HG02840 (cell line): ENCODE measurements at regions not wholly inside any gene's neighbourhood (a gene's known extent, or its start where the extent isn't known, plus 50 kb on each side); places are given as distances from the start of the nearest gene placed in this dataset.

ENCODE experiments used
- ATAC-seq: cut with Tn5 transposase; IDR thresholded peaks from one replicate; pipeline ENCODE4 v1.9.1; 2021; ENCODE audit warnings: mild to moderate bottlenecking, moderate library complexity, moderate number of reproducible peaks; ENCODE audit not compliant: unreplicated experiment, low FRiP score

DNA sequence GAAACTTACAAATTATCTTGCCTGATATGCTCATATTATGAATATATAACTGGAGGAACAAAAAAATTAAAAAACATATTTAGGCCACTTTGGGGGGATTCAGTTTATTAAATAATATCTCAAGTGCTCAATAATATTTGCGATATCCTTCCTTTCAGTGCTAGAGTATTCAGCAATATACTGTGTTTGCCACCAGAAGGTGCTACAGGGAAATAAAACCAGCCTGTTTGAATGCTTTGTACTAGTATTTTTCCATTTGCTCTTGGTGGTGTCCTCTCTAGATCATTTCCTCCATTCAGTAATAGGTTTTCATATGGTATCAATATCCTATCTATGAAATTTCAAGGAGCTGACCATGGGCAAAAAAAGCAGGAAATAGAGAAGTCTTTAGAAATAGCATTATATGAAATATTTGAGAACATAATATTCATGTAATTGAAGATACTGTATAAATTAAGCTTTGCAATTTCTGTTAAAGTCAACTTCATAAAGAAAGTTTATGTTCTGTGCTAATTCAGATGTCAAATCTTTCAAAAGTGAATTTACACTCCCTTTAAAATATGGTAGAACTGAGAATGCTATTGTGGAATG, 106.2 kb upstream of the NAV3 start:
- no peak for ATAC-seq

DNA sequence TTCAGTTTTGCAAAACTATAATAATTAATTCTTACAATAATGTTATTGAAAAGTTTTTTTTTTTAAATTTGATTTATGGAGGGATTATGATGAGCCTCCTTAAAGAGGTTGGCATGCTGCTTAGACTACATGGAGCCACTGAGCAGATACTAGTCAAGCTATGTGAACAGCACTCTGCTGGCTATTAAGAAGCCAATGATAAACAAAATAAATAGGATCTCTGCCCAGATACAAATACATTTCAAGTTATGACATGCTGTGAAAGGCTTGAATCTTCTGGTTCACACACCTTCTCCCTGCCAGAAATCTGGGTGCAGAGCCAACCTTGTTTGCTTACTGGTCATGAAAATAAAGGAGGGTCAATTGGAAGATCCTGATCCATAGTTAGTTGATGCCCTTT, 107.4 kb upstream of the NAV3 start:
- no peak for ATAC-seq

DNA sequence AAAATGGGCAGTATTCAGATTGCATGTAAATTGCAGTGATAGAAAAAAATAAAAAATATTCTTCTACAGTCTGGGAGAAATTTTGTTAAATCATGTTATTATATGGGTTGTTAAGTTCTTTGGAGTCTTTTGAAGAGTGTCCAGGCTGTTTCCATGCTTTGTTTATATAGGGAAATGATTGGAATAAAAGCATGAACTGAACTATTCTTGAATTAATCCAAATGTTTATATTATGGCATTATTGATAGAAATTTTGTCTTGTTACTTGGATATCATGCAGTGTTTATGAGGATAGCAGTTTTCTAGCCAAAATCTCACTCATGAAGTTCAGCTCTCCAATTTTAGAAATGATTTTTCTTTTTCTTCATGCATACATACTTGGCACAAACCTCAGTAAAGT, 108.2 kb upstream of the NAV3 start:
- no peak for ATAC-seq

DNA sequence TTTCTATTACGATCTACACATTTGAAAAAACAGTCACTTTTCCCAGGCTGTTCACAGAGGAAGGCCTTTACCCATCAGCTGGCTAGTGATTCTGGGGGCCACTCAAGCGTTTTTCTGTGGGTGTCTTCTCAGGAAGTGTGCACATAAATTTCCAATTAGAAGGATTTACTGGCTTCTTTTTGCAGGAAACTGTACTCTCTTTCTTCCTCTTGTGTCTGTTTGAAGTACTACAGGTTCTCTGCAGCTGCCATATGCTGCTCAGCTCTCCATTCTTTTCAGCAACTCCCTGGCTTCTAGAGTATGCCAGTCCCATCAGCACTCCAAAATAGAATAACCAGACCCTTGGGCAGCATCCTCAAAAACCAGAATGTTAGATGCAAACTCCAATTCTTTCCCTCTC, 110.4 kb upstream of the NAV3 start:
- ATAC-seq: no peak

DNA sequence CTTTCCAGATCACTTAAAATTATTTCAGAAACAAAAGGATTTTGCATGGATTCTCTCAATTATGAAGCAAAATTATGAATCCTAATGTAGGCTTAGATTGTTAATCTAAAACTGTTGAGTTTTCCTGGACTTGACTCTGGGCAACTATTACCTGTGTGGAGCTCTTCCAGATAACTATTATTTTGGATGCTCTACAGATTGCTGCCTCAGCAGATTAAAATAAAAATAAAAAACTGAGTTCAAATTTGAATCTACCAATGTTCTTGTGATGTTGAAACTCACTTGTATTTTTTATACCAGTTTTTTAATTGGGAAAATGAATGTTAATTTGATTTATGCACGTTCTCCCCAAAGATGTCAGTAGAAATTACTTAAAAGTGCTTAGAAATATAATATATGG, 120.5 kb upstream of the NAV3 start:
- no peak for ATAC-seq

DNA sequence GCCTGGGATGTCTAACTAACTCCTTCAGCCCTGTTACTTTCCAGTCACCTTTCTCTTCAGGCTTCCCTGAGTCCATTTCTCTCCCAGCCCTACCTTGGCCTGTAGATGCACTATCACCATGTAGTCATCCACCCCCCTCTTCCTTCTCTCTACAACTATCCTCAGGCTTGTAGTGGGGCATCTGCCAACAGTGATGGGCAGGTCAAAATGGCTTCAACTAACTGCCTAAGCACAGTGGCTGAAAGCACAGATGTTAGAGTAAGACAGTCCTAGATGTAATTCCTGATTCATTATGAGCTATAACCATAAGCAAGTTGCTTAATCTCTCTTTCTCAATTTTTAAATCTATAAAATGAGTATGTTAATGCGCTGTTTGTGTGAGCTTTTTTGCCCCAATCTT, 133.6 kb upstream of the NAV3 start:
- no peak for ATAC-seq

DNA sequence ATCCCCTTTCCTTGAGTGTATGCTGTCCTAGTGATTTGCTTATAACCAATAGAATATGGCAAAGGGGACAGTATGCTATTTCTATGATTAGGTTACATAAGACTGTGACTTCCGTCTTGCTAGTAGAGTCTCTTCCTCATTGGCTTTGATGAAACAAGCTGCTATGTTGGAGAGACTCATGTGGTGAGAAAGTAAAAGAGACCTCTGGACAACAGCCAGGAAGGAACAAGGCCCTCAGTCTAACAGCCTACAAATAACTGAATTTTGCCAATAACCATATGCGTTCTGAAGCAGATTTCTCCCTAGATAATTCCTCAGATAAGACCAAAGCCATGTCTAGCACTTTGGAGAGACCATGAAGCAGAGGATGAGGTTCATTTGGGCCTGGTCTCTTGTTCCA, 134.5 kb upstream of the NAV3 start:
- no peak for ATAC-seq

DNA sequence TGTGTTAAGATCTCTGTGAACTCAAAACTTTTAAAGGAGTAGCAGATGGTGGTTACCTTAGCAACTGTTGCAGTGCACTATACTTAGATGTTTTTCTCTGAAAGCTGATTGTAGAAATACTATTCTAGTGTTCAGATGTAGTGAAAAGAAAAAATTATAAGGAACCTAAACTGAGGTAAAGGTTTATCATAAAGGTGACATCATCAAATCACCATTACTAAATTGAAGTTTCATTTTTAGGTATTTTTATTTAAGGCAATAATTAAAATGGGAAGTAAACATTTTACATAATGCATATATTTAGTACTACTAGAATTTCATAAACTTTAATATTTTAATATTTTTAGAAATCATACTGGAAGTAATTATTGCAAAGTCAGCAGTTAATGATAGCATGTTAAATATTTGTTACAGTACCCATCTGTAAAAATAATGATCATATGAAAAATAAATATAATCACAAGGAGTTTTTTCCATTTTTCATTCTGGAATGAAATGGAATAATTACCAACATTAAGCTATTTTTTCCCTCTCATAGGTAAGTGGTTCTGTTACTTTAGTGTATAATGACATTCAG, 141.1 kb upstream of the NAV3 start:
- no peak for ATAC-seq

DNA sequence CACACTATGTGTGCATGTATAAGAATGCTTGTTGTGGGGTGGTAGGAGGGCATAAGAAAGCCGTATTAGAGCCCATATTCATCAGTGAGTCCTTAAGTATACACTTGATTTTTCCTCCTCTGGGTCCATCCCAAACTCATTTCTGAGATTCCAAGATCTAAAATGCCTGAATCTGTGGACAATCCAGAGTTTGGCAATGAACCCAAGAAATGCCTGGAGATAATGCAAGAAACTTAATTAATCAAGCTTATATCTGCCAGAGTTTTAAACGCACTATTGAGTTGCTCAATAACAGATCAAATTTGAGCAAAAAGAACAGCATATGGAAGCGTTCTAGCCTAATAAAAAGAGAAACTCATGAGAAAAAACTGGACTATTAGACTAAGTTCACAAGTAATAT, 143.4 kb upstream of the NAV3 start:
- no peak for ATAC-seq

DNA sequence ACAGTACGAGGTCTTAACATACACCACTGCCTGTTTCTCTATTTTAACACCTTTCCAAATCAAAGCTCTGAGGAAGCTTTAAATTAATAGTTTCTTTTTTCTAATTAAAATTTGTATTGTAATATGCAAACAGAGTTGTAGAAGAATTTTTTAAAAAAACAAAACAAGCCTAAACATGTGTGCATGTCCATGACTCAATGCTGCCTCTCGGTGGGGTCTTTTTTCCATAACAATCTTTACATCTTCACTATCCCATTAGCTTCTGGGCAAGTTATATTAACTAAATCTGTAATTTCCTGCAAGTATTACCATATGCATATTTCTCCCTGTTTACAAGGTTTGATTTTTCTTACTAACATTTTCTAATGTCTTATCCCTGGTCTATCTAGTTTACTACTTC, 143.9 kb upstream of the NAV3 start:
- no peak for ATAC-seq

DNA sequence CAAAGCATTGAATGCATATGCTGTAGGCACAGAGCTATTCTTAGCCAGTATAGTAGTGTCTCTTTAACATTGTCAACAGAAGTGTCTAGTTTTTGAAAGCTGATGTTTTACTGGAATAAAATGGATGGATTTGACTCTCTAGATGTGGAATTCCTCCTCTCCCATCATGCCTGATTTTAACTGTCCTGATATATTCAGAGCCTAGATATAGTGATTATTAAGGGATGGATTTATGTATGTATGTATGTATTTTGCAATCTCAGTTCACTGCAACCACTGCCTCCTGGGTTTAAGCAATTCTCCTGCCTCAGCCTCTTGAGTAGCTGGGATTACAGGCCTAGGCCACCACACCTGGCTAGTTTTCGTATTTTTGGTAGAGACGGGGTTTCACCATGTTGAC, 144.8 kb upstream of the NAV3 start:
- no peak for ATAC-seq

DNA sequence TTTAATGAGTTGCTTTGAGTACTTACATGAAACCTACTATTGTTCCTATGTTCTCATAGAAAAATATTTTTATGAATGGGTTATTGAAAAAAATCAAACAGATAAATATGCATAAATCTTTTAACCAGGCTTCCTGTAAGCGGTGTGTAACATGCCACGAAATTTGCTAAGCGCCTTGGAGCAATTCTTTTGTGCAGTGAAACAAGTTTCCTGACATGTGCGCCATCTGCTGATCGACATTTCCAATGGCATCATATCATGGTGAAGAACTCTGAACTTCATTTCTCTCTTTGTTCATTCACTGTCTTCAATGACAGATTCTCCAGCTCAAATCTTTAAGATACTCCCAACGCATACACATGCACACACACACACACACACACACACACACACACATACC, 145.6 kb upstream of the NAV3 start:
- no peak for ATAC-seq

DNA sequence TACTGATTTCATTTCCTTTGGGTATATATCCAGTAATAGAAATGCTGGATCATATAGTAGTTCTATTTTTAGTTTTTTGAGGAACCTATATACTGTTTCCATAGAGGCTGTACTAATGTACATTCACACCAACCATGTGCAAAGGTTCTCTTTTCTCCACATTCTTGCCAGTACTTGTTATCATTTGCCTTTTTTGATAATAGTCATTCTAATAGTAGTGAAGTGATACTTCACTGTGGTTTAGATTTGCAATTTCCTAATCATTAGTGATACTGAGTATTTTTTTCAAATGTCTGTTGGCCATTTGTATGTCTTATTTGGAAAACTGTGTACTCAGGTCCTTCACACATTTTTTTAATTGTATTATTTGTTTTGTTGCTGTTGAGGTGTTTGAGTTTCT, 148.2 kb upstream of the NAV3 start:
- no peak for ATAC-seq

DNA sequence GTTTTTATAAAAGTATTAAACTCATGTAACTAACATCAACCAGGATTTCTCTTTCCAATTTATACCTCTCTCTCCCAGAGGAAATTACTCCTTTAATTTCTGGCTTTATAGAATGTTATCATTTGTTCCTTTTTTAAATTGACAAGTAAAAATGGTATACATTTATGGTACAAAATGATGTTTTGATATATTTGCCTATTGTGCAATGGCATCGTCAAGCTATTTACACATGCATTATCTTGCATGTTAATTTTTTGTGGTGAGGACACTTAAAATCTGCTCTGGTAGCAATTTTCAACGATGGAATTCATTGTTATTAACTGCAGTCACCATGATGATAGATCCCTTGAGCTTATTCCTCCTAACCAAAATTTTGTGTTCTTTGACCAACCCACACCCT, 149.0 kb upstream of the NAV3 start:
- ATAC-seq: no peak

DNA sequence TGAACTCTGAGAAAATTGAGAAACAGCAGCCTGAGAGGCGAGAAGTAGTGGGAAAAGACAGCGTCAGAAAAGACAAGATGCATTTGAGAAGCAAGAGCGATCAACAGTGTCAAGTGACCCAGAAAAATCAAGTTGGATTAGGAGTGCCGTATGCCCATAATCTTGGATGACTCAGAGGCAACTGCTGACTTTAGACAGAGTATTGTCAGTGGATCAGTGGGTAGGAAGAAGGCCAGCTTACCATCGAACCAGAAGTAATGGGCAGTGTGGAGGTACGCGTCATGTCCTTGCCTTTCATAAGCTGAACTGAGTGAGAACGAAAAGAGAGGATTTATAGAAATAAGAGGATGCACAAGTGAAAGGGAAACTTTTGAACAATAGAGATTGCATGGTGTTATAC, 151.0 kb upstream of the NAV3 start:
- no peak for ATAC-seq

DNA sequence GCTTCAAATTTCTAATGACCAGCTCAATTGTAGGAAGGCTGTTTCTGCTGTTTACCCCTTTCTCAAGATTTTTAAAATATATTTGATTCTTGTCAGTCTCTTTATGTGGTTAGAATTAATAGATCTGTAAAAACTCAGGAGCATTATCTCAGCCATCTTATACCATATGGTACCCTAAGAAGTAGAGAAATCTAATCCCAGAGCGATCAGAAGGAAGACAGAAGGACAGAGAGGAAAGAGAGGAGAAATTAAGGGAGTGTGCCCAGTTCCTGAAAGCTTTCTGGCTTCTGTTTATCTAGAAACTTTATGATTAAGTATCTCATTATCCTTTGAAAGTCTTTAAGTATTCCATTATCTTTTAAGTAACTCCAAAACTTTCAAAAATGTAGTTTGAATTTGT, 152.1 kb upstream of the NAV3 start:
- no peak for ATAC-seq

DNA sequence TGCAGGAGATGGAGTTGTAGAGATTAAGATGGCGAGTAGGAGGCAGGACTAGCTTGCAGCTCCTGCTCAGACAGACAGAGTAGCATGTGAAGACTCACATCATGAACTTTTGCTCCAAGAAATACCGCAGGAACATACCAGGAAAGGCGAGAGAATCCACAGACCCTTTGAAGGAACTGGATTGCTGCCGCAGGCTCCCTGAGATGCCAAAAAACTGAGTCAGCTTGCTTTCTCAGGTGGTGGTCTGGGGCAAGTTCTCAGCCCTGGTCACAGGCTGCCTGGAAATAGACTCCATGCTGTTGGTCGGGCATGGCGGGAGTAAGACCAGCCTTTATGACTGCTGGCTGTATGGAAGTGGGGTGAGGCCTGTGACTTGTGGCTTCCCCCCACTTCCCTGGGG, 163.6 kb upstream of the NAV3 start:
- no peak for ATAC-seq

DNA sequence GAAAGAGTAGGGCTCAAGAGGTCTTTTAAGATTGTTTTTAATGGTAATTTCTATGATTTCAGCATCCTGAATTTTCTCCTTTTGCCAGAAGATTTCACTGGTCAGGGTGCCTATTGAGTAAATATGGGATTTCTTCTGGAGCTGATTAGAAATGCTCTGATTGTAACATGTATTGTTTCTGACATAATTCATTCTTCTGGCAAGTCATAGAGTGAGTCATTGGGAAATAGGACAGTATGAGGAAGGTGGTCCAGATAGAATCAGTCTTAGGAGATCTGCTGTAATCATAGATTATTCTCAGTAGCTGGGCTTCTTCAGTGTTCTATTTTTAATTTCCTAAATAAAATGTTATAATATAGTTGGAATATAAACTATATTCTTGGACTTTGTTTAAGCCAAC, 182.0 kb upstream of the NAV3 start:
- no peak for ATAC-seq

DNA sequence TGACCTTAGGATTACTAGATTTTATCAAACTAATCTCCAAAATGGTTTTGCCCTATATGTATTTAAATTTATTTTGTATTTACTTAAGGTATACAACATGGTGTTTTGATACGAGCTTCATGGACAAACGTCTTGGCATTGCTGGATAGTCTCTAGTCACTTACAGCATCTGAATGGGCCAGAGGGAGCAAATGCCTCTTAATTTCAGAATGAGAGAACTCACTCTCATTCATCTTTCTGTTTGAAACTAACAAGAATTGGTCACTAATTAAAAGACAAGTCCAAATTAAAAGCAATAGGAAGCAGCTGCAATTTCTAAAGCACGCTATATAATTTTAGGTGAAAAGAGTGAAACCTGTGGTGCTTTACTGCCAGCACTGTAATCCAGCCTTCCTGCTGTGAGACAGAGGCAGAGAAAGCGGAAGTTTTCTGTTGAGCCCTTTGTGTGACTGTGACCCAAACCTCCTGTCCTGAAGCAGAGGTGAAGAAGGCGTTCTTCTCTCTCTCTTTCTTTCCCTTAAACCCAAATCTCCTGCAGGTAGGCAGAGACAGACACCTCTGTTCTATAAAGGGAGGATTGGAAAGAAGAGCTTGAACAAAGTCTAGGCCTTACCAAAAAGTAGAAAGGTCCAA, 184.6 kb upstream of the NAV3 start:
- ATAC-seq: no peak

DNA sequence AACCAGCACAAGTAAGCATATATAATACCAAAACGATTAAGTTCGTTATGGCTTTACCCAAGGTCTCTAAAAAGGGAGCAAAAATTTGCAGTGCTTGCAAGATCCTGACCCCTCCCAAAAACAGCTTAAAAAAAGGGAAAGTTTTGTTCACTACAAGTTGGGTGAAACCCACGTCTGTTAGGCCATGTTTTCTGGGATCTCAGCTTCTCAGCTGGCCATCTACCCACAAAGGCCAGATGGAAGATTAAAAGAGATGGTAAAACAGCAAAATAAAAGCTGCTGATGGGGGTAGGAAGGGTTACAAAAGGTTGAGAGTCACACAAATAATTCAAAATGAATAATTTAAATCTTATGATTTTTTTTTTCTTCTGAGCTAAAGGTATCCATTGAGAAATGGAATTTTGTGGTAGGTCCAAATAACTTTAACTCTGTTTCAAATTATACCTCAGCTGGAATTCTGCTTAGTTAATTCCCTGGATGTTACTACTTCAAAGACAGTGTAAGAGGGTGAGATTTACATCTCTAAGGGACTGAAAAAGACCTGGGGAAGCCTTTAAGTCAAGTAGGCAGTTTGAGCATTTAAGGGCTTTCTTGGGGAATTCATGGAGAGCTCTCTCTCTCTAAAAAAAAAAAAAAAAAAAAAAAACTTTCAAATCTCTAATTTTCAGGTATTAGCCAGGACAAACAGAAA, 185.6 kb upstream of the NAV3 start:
- no peak for ATAC-seq

DNA sequence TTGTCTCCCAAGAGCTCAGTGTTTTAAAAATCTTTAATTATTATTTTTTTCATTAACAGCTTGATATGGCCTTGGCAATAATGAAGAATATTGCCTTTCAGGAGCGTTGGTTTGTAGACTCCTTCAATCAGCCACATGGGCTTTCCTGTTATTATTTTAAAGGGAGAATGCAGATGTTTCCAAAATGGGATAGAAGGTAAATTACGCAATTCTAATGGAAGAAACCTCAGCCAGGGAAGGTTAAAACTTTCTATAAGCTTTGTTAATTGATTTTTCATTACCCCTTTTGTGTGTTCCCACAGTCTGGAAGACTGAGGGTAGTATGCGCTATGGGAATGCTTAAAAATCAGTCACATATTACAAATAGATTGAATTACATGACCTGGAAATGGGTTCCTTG, 188.4 kb upstream of the NAV3 start:
- no peak for ATAC-seq

DNA sequence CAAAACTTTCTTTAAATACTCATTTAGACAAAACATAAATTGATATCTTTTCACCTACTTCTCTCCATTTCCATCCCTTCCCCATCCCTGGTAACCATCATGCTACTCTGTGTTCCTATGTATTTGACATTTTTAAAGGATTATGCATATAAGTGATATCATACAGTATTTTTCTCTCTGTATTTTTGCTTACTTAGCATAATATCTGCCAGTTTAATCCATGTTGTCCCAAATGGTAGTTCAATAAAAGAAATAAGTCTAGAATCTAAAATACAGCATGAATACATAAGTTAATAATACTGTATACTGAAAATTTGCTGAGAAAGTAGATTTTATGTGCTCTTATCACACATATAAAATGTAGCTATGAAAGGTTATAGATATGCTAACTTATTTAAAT, 190.3 kb upstream of the NAV3 start:
- no peak for ATAC-seq
